GM12892 (cell line): ENCODE measurements at regions not wholly inside any gene's neighbourhood (a gene's known extent, or its start where the extent isn't known, plus 50 kb on each side); places are given as distances from the start of the nearest gene placed in this dataset.

Source experiments
- POLR2A ChIP-seq: IDR thresholded peaks from 2 replicates; pipeline ENCODE4 v1.6.1; 2011; ENCODE audit warnings: low read depth, low read length, control low read depth
- POLR2AphosphoS5 ChIP-seq: IDR thresholded peaks from 2 replicates; pipeline ENCODE4 v1.6.1; 2011; ENCODE audit warnings: low read depth, low read length, control low read depth
- TAF1 ChIP-seq: IDR thresholded peaks from 2 replicates; pipeline ENCODE4 v1.6.1; 2011; ENCODE audit warnings: low read depth, mild to moderate bottlenecking, control low read depth, low read length, borderline replicate concordance

GRCh38 chr2:199115169-199115568 is 342.6 kb downstream of the SATB2 start:
- no peak for TF ChIP-seq POLR2A
- TF ChIP-seq POLR2AphosphoS5: no peak
- no peak for TF ChIP-seq TAF1
